Stimulated activated CD8-positive, alpha-beta memory T cell treated with anti-CD3 and anti-CD28 coated beads, Interleukin-12 subunit alpha, Interleukin-12 subunit beta, amount 100 ng/mL, for 1 hour (primary cell): ENCODE measurements at regions not wholly inside any gene's neighbourhood (a gene's known extent, or its start where the extent isn't known, plus 50 kb on each side); places are given as distances from the start of the nearest gene placed in this dataset.
"Not testable (repeated sequence)": the region's sequence is repeated elsewhere in the genome, so short reads cannot be mapped to it uniquely, and the experiment has no call there.

Experiments used
- DNase-seq: peaks from one replicate; pipeline ENCODE4 v3.0.0-alpha.2; 2020; ENCODE audit warnings: low read depth

GRCh38 chr1:121443001-121443540 is 258.3 kb downstream of the SRGAP2C start:
- DNase-seq = no peak

GRCh38 chr1:121444096-121444495 is 259.3 kb downstream of the SRGAP2C start:
- DNase-seq = no peak

DNA sequence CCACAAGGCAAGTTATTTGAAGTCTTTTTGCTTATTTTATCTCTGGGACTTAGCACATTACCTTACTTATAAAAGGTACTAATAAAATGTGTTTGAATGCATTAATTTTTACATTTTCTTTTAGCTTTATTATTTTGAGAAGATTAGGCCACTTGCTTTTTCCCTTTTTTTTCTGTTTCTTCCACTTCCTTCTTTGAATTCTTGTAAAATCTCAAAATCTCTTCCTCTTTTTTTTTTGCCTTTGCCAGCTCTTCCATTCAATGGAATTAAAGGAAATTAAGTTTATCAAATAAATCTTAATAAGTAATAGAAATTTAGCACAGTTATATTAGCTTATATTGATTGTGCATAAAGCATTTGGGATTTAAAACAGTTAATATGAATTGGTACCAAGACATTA is 260.9 kb downstream of the SRGAP2C start:
- DNase-seq = no peak

DNA sequence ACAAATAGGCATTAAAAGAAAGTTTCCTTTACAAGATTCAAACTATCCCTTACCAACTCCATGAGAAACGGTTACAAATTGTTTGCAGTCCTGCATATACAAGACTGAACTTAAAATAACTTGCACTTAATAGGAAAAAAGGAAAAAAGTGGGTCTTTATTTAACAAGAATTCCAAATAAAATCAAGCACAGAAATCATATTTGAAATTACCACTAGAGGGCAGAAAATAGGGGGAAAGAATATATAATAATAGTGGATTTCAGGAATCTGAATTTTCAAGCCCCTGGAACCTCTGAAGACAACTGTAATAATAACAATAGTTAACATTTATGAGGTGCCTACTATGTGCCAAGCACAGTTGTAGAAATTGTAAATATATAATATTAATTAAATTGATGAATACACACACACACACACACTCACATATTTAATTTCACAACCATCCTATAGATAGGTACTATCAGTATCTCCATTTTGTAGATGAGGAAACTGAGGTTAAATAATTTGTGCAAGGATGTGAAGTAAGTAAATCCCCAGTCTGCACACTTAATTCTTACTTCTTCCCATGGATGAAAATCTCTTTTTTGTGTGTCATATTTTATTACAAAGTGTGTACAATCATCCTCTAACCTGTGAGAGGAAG is 262.6 kb downstream of the SRGAP2C start:
- DNase-seq = not testable (repeated sequence)

GRCh38 chr1:121448064-121448463 is 263.3 kb downstream of the SRGAP2C start:
- DNase-seq = not testable (repeated sequence)

GRCh38 chr1:121448851-121449250 is 264.1 kb downstream of the SRGAP2C start:
- no peak for DNase-seq

DNA sequence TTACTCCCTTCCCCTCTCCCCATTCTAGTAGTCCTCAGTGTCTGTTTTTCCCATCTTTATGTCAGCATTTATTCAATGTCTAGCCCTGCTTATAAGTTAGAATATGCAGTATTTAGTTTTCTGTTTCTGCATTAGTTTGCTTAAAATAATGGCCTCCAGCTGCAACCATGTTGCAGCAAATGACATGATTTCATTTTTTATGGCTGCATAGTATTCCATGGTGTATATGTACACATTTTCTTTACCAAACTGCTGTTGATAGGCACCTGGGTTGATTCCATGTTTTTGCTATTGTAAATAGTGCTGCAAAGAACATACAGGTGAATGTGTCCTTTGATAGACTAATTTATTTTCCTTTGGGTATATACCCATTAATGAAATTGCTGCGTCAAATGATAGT is 267.7 kb downstream of the SRGAP2C start:
- DNase-seq = no peak

- no peak for DNase-seq
These were observed 273.7 kb downstream of the SRGAP2C start for GRCh38 chr1:121458291-121459048.

- no peak for DNase-seq
These were observed 274.5 kb downstream of the SRGAP2C start for GRCh38 chr1:121459235-121459634.

- not testable (repeated sequence) for DNase-seq
These were observed 284.6 kb downstream of the SRGAP2C start for GRCh38 chr1:121469395-121469794.

GRCh38 chr1:121470401-121470800 is 285.6 kb downstream of the SRGAP2C start:
- not testable (repeated sequence) for DNase-seq

DNA sequence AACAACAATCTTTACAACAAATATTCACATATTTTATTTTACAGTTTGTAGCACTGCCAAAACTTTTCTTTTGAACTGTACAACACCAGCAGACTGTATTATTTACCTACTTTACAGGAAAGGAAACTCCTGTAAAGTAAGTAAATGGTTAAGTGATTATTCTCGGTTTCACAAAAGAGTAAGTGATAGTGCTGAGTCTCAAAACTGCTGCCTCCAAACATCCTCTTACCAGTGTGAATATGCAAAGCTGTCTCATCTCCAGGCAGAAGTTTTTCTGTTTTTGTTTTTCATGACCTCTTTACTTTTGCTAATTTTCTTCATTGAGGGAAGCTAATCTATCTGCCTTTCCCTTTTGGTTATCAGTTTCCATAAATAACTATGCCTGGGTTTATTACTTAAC is 286.7 kb downstream of the SRGAP2C start:
- no peak for DNase-seq

DNA sequence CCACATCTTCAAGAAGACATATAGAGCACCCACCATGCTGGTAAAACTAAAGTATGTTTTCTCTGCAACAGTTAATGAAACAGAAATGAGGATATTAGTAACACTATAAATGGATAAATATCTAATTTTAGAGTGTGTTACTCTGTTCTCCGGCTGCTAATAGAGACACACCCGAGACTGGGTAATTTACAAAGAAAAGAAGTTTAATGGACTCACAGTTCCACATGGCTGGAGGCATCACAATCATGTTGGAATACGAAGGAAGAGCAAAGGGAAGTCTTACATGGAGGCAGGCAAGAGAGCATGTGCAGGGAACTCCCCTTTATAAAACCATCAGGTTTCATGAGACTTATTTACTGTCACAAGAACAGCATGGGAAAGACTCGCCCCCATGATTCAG is 287.2 kb downstream of the SRGAP2C start:
- no peak for DNase-seq

DNA sequence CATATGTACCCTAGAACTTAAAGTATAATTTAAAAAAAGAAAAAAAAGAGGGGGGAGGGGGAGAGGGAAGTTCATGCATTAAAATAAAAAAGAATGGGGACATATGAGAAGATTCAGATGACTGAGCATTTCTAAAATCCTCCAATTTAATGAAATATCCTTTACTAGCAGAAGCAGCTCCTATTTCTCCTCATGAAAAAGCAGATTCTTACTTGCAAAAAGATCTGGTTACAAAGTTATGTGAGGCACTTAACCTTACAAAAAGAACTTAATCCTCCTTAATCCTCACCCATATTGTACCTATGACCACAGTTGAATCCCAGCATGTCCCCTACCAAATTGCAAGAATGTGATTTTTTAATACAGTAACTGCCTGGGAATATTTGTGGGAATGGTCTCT is 298.5 kb downstream of the SRGAP2C start:
- DNase-seq = no peak

GRCh38 chr1:121483961-121484424 is 299.2 kb downstream of the SRGAP2C start:
- DNase-seq = no peak

GRCh38 chr1:121494796-121495195 is 310.0 kb downstream of the SRGAP2C start:
- DNase-seq = not testable (repeated sequence)

- DNase-seq = not testable (repeated sequence)
These were observed 326.7 kb downstream of the SRGAP2C start for GRCh38 chr1:121511455-121511854.

GRCh38 chr1:121511876-121512275 is 327.1 kb downstream of the SRGAP2C start:
- not testable (repeated sequence) for DNase-seq

DNA sequence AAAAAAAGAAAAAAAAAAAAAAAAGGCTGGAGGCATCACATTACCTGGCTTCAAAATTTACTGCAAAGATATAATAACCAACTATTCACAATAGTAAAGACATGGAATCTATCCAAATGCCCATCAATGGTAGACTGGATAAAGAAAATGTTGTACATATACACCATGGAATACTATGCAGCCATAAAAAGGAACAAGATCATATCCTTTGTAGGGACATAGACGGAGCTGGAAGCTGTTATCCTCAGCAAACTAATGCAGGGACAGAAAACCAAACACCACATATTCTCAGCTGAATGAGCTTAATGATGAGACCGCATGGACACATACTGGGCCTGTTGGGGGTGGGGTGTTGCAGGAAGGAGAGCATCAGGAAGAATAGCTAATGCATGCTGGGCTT is 330.5 kb downstream of the SRGAP2C start:
- DNase-seq = no peak

DNA sequence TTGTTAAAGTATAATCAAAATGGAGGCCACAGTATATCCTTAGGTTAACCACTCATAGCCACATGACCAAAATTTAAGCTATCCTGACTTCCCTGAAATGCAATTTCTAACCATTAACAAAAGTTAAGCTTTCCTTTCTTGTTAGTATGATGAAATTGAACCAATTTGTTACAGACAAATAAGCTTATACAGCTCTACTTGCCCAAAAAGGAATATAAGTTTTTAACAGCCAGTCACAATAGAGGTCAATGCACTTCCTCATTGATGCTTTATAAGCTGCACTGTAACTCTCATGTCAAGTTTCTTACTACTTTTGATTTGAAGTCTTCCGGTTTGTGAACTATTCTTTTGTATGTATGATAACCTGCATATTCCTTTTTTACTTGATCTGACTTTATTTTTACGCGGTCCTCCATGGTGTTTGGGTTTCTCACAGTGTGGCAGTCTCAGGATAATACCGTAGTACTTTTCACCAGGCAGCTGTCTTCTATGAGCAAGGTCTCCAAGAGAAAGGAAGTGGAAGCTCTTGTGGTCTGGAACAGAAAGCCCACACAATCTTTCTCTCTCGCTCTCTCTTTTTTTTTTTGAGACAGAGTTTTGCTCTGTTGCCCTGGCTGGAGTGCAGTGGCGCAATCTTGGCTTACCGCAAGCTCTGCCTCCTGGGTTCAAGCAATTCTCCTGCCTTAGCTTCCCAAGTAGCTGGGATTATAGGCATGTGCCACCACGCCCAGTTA is 331.6 kb downstream of the SRGAP2C start:
- DNase-seq = no peak

- DNase-seq = no peak
These were observed 332.9 kb downstream of the SRGAP2C start for GRCh38 chr1:121517586-121518230.

GRCh38 chr1:121518726-121519041 is 333.9 kb downstream of the SRGAP2C start:
- DNase-seq = no peak
